ENCODE measurements at regions not wholly inside any gene's neighbourhood (a gene's known extent, or its start where the extent isn't known, plus 50 kb on each side); places are given as distances from the start of the nearest gene placed in this dataset.

DNA sequence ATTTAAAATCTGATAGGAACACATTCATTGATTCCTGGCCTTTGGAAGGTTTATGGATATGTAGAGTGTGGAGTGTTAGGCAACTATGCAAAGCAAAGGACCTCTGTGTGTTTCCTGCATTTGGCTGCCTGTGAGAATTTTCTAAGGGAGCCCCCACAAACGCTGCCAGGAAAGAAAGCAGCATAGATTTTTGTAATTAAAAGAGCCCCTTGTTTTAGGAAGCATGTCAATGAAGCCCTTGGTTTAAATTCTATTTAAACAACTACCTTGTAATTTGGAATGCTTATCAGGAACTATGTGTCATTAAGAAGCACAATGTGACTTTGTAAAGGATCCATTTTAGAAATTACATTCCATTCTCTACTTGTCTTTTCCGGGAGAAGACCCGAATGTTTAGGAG lies 742.5 kb downstream of the NXPH1 start:
- H3K9me3 ChIP-seq (ENCODE audit: control insufficient read depth in 3 of 3, low read length in 3 of 3) = peaks cover 0 to 3% (median 0%) of the 10 kb centered on the region in 3 donors
- no peaks in the 10 kb centered on the region for H3K27me3 ChIP-seq (ENCODE audit: control insufficient read depth in 3 of 3, insufficient read depth in 3 of 3, low read length in 3 of 3)
- H3K4me1 ChIP-seq (ENCODE audit: control insufficient read depth in 3 of 3, insufficient read depth in 3 of 3, low read length in 3 of 3) = no peaks in the 10 kb centered on the region
- no peaks in the 10 kb centered on the region for H3K36me3 ChIP-seq (ENCODE audit: control insufficient read depth in 3 of 3, insufficient read depth in 3 of 3, low read length in 3 of 3)
- no peak overlapping the region for H3K4me3 ChIP-seq (ENCODE audit: low read length in 3 of 3)
- H3K9ac ChIP-seq (ENCODE audit: low read depth in 1 of 3, low read length in 3 of 3) = no peak overlapping the region
- H3K27ac ChIP-seq (ENCODE audit: low read depth, low read length) = no peak overlapping the region

DNA sequence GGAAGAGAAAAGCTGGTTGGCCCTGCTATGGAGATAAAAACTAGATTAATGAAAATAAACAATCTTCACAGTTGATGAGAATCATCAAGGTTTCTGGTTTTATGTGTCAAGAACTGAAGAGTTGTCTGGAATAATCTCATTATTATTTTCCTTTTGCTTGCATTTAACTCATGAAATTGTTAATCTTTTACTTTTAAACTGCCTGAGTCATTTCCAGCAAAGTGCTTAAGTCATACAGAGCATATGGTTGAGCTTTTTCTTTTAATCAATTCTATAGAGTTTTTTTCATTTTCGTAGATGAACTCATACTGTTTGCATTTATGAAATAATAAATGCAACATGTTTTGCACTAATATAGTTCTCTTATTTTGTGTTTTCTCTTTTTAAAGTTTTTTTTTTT lies 747.9 kb downstream of the NXPH1 start:
- H3K9ac ChIP-seq (ENCODE audit: low read depth in 1 of 3, low read length in 3 of 3) = no peak overlapping the region
- H3K9me3 ChIP-seq (ENCODE audit: control insufficient read depth in 3 of 3, low read length in 3 of 3) = no peaks in the 10 kb centered on the region
- H3K4me1 ChIP-seq (ENCODE audit: control insufficient read depth in 3 of 3, insufficient read depth in 3 of 3, low read length in 3 of 3) = no peaks in the 10 kb centered on the region
- H3K27me3 ChIP-seq (ENCODE audit: control insufficient read depth in 3 of 3, insufficient read depth in 3 of 3, low read length in 3 of 3) = no peaks in the 10 kb centered on the region
- no peak overlapping the region for H3K27ac ChIP-seq (ENCODE audit: low read depth, low read length)
- H3K36me3 ChIP-seq (ENCODE audit: control insufficient read depth in 3 of 3, insufficient read depth in 3 of 3, low read length in 3 of 3) = no peaks in the 10 kb centered on the region
- H3K4me3 ChIP-seq (ENCODE audit: low read length in 3 of 3) = no peak overlapping the region

DNA sequence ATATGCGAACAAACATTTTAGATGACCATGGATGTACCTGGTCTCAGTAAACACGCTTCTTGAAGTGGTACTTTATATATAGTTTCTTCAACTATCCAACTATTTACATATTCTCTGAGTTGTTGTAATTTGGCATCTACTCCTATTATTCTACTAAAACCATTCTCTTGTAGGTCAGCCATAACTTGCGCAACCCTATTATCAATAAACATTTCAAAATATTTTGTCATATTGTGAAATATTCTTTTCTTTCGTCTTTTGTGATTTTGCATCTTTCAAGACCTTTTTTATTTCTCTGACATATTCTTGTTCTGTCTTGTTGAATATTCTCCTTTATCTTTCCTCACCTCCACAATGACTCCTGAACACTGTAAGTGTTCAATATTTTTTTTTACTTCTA lies 753.3 kb downstream of the NXPH1 start:
- no peak overlapping the region for H3K9ac ChIP-seq (ENCODE audit: low read depth in 1 of 3, low read length in 3 of 3)
- H3K9me3 ChIP-seq (ENCODE audit: control insufficient read depth in 3 of 3, low read length in 3 of 3) = no peaks in the 10 kb centered on the region
- no peak overlapping the region for H3K27ac ChIP-seq (ENCODE audit: low read depth, low read length)
- no peaks in the 10 kb centered on the region for H3K27me3 ChIP-seq (ENCODE audit: control insufficient read depth in 3 of 3, insufficient read depth in 3 of 3, low read length in 3 of 3)
- no peak overlapping the region for H3K4me3 ChIP-seq (ENCODE audit: low read length in 3 of 3)
- H3K36me3 ChIP-seq (ENCODE audit: control insufficient read depth in 3 of 3, insufficient read depth in 3 of 3, low read length in 3 of 3) = no peaks in the 10 kb centered on the region
- H3K4me1 ChIP-seq (ENCODE audit: control insufficient read depth in 3 of 3, insufficient read depth in 3 of 3, low read length in 3 of 3) = no peaks in the 10 kb centered on the region

DNA sequence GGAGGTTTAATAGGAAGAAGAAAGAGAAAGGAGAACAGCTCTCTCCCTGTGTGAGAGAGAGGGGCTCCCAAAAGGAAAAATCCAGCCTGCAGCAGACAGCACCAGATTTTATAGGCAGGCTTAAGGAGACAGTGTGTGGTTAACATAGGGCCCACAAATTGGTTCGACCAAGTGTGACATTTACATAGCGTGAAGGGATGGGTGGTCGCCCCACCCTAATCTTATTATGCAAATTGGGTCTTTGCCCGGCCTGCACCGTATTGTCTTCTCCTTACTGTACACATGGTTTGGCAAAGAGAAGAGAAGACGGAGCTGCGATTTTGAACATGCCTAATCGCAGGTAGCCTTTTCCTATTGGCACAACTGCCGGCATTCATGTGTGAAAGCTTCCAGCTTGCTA lies 756.3 kb downstream of the NXPH1 start:
- H3K9ac ChIP-seq (ENCODE audit: low read depth in 1 of 3, low read length in 3 of 3) = no peak overlapping the region
- no peak overlapping the region for H3K27ac ChIP-seq (ENCODE audit: low read depth, low read length)
- no peaks in the 10 kb centered on the region for H3K4me1 ChIP-seq (ENCODE audit: control insufficient read depth in 3 of 3, insufficient read depth in 3 of 3, low read length in 3 of 3)
- no peaks in the 10 kb centered on the region for H3K9me3 ChIP-seq (ENCODE audit: control insufficient read depth in 3 of 3, low read length in 3 of 3)
- no peaks in the 10 kb centered on the region for H3K36me3 ChIP-seq (ENCODE audit: control insufficient read depth in 3 of 3, insufficient read depth in 3 of 3, low read length in 3 of 3)
- no peak overlapping the region for H3K4me3 ChIP-seq (ENCODE audit: low read length in 3 of 3)
- no peaks in the 10 kb centered on the region for H3K27me3 ChIP-seq (ENCODE audit: control insufficient read depth in 3 of 3, insufficient read depth in 3 of 3, low read length in 3 of 3)

DNA sequence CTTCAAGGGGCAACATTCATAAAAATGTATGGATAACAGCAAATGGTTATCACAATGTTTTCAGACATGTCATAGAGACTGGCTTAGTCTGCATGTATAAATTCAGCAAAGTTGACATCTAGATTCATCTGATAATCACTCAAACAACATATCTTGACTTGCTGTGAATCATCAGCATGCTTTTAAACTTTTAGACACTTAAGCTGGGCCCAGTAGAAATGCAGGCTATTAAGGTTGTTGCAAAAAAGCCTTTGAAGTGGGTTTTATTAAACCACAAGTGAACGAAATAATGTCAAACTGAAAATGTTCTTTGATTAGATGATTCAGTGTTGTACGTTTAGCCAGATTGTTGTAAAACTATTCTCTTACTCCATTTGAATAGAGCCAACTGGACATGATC lies 759.6 kb downstream of the NXPH1 start:
- Histone ChIP-seq H3K27me3 (ENCODE audit: control insufficient read depth in 3 of 3, insufficient read depth in 3 of 3, low read length in 3 of 3) (no peaks in the 10 kb centered on the region), H3K36me3 (ENCODE audit: control insufficient read depth in 3 of 3, insufficient read depth in 3 of 3, low read length in 3 of 3) (no peaks in the 10 kb centered on the region), H3K4me3 (ENCODE audit: low read length in 3 of 3) (no peak overlapping the region), H3K9me3 (ENCODE audit: control insufficient read depth in 3 of 3, low read length in 3 of 3) (no peaks in the 10 kb centered on the region), H3K9ac (ENCODE audit: low read depth in 1 of 3, low read length in 3 of 3) (no peak overlapping the region), H3K27ac (ENCODE audit: low read depth, low read length) (no peak overlapping the region), H3K4me1 (ENCODE audit: control insufficient read depth in 3 of 3, insufficient read depth in 3 of 3, low read length in 3 of 3) (no peaks in the 10 kb centered on the region)

DNA sequence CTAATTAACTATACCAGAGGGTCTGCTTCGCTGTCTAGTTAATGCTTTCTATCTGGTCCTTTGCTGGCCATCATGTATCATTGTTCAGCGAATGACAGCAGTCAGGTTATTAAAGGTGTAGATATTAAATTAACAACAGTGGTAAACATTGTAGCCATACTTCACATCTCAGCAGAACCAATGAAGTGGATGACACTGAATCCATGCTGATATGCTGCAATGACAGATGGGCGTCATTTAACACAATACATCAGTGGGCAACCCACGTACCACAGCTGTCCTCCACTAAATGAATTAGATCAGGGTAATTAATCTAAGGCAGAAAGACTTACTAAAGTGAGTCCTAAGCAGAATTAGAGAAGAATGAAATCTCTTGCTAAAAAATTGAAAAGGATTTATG lies 767.2 kb downstream of the NXPH1 start:
- no peak overlapping the region for H3K9ac ChIP-seq (ENCODE audit: low read depth in 1 of 3, low read length in 3 of 3)
- H3K27me3 ChIP-seq (ENCODE audit: control insufficient read depth in 3 of 3, insufficient read depth in 3 of 3, low read length in 3 of 3) = no peaks in the 10 kb centered on the region
- H3K4me3 ChIP-seq (ENCODE audit: low read length in 3 of 3) = no peak overlapping the region
- no peaks in the 10 kb centered on the region for H3K4me1 ChIP-seq (ENCODE audit: control insufficient read depth in 3 of 3, insufficient read depth in 3 of 3, low read length in 3 of 3)
- no peak overlapping the region for H3K27ac ChIP-seq (ENCODE audit: low read depth, low read length)
- H3K36me3 ChIP-seq (ENCODE audit: control insufficient read depth in 3 of 3, insufficient read depth in 3 of 3, low read length in 3 of 3) = no peaks in the 10 kb centered on the region
- H3K9me3 ChIP-seq (ENCODE audit: control insufficient read depth in 3 of 3, low read length in 3 of 3) = no peaks in the 10 kb centered on the region

DNA sequence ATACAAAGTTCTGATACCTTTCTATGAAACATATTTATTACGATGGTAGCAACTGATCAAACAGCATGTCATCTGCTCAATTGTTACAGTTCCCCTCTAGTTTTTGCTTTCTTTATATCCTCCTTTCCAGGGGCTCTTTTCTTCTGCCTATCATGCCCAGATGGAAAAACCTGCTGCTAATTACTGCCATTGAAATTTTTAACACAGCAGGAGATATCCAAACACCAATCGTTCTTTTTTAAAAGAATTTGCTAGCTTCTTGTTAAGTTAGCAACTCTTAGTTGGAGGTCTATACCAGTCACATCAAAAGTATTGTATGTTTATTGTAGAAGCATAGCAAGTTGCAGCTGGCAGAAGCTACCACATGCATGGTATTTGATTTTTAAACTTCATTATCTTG lies 768.5 kb downstream of the NXPH1 start:
- Histone ChIP-seq H3K9me3 (ENCODE audit: control insufficient read depth in 3 of 3, low read length in 3 of 3) (no peaks in the 10 kb centered on the region), H3K36me3 (ENCODE audit: control insufficient read depth in 3 of 3, insufficient read depth in 3 of 3, low read length in 3 of 3) (no peaks in the 10 kb centered on the region), H3K4me1 (ENCODE audit: control insufficient read depth in 3 of 3, insufficient read depth in 3 of 3, low read length in 3 of 3) (no peaks in the 10 kb centered on the region), H3K27me3 (ENCODE audit: control insufficient read depth in 3 of 3, insufficient read depth in 3 of 3, low read length in 3 of 3) (no peaks in the 10 kb centered on the region), H3K9ac (ENCODE audit: low read depth in 1 of 3, low read length in 3 of 3) (no peak overlapping the region), H3K27ac (ENCODE audit: low read depth, low read length) (no peak overlapping the region), H3K4me3 (ENCODE audit: low read length in 3 of 3) (no peak overlapping the region)

DNA sequence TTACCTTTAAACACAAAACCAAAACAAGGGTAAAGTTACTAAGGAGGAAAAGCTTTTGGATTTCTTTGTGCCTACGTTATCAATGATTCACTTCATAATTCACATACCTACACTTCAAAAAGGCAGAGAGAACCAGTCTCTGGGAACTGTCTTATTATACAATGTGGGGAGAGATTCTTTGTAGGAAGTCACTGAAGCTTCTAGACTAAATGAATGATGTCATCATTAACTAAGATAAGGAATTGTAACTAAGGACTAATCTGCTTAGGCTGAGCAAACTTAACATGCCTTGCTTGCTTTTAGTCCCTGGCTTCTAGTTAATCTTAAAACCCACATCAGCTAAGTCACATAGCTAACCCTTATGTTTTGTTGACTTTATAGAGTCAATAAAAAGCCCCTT lies 771.2 kb downstream of the NXPH1 start:
- Histone ChIP-seq H3K9ac (ENCODE audit: low read depth in 1 of 3, low read length in 3 of 3) (no peak overlapping the region), H3K27ac (ENCODE audit: low read depth, low read length) (no peak overlapping the region), H3K27me3 (ENCODE audit: control insufficient read depth in 3 of 3, insufficient read depth in 3 of 3, low read length in 3 of 3) (no peaks in the 10 kb centered on the region), H3K36me3 (ENCODE audit: control insufficient read depth in 3 of 3, insufficient read depth in 3 of 3, low read length in 3 of 3) (no peaks in the 10 kb centered on the region), H3K4me1 (ENCODE audit: control insufficient read depth in 3 of 3, insufficient read depth in 3 of 3, low read length in 3 of 3) (no peaks in the 10 kb centered on the region), H3K9me3 (ENCODE audit: control insufficient read depth in 3 of 3, low read length in 3 of 3) (no peaks in the 10 kb centered on the region), H3K4me3 (ENCODE audit: low read length in 3 of 3) (no peak overlapping the region)

DNA sequence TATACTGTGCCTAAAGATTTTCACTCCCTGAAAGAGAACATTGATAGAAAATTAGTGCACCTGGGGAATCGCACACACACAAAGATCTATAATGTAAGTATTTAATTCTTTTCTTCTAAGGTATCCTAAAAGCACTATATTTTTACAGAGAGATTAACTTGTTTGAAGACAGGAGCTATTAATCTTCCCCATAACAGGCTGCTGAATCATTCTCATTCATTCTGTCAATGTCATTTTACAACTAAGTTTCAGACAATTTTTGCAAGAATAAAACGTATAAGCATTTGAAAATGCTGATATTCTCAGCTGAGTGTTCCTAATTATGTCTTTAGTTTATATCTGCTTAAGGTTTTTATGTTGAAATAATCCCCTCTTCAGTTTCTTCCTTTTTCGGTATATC lies 776.7 kb downstream of the NXPH1 start:
- Histone ChIP-seq H3K27ac (ENCODE audit: low read depth, low read length) (no peak overlapping the region), H3K27me3 (ENCODE audit: control insufficient read depth in 3 of 3, insufficient read depth in 3 of 3, low read length in 3 of 3) (no peaks in the 10 kb centered on the region), H3K9me3 (ENCODE audit: control insufficient read depth in 3 of 3, low read length in 3 of 3) (no peaks in the 10 kb centered on the region), H3K9ac (ENCODE audit: low read depth in 1 of 3, low read length in 3 of 3) (no peak overlapping the region), H3K36me3 (ENCODE audit: control insufficient read depth in 3 of 3, insufficient read depth in 3 of 3, low read length in 3 of 3) (no peaks in the 10 kb centered on the region), H3K4me1 (ENCODE audit: control insufficient read depth in 3 of 3, insufficient read depth in 3 of 3, low read length in 3 of 3) (no peaks in the 10 kb centered on the region), H3K4me3 (ENCODE audit: low read length in 3 of 3) (no peak overlapping the region)

DNA sequence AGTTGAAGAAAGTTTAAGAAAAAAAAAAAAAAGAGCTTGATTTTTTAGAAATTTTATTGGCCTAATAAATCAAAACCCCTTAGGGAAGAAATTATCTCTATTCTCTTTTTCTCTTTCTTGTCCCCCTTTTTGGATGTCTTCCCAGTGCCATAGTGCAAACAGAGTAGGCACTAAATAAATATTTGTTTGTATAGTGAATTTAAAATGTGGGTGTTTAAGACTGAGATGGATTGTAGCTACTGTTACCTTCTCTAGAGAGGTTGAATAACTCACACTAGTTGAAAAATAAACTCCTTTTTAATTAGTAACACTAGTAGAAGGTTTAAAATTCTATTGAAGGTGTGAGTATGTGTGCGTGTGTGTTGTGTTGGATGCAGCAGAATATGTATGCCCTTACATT lies 783.8 kb downstream of the NXPH1 start:
- H3K4me1 ChIP-seq (ENCODE audit: control insufficient read depth in 3 of 3, insufficient read depth in 3 of 3, low read length in 3 of 3) = no peaks in the 10 kb centered on the region
- H3K4me3 ChIP-seq (ENCODE audit: low read length in 3 of 3) = no peak overlapping the region
- H3K27ac ChIP-seq (ENCODE audit: low read depth, low read length) = no peak overlapping the region
- H3K27me3 ChIP-seq (ENCODE audit: control insufficient read depth in 3 of 3, insufficient read depth in 3 of 3, low read length in 3 of 3) = no peaks in the 10 kb centered on the region
- H3K36me3 ChIP-seq (ENCODE audit: control insufficient read depth in 3 of 3, insufficient read depth in 3 of 3, low read length in 3 of 3) = no peaks in the 10 kb centered on the region
- no peak overlapping the region for H3K9ac ChIP-seq (ENCODE audit: low read depth in 1 of 3, low read length in 3 of 3)
- no peaks in the 10 kb centered on the region for H3K9me3 ChIP-seq (ENCODE audit: control insufficient read depth in 3 of 3, low read length in 3 of 3)

DNA sequence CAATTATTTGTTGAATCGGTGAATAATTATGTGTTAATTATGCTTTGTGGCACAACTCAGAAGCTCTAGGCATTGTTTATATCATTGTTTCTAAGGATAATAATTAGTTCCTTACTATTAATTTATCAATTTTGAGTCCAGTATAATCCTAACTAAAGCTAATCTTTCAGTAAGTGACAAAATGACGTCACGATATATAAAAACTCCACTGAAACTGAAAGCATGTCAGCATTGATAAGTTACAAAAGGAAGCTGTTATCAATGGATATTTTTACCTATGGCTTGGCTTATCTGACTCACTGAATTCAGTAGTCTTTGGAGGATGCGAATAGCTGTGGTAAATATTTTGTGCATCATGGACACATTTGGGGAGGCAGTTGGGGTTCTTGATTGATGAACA lies 793.1 kb downstream of the NXPH1 start:
- Histone ChIP-seq H3K9me3 (ENCODE audit: control insufficient read depth in 3 of 3, low read length in 3 of 3) (no peaks in the 10 kb centered on the region), H3K36me3 (ENCODE audit: control insufficient read depth in 3 of 3, insufficient read depth in 3 of 3, low read length in 3 of 3) (no peaks in the 10 kb centered on the region), H3K27me3 (ENCODE audit: control insufficient read depth in 3 of 3, insufficient read depth in 3 of 3, low read length in 3 of 3) (no peaks in the 10 kb centered on the region), H3K4me3 (ENCODE audit: low read length in 3 of 3) (no peak overlapping the region), H3K9ac (ENCODE audit: low read depth in 1 of 3, low read length in 3 of 3) (no peak overlapping the region), H3K4me1 (ENCODE audit: control insufficient read depth in 3 of 3, insufficient read depth in 3 of 3, low read length in 3 of 3) (no peaks in the 10 kb centered on the region), H3K27ac (ENCODE audit: low read depth, low read length) (no peak overlapping the region)

All from skeletal muscle tissue (tissue), 3 donors.